Gastrocnemius medialis (tissue), 4 donors: ENCODE measurements at regions not wholly inside any gene's neighbourhood (a gene's known extent, or its start where the extent isn't known, plus 50 kb on each side); places are given as distances from the start of the nearest gene placed in this dataset.

Experiments
- ATAC-seq, 2 donors: fragments of 150-250 bp; one replicate each; pipeline ENCODE4 v1.9.1; 2016
- DNase-seq, 2 donors: peaks; one replicate each; pipeline ENCODE4 v3.0.0-alpha.2; 2019
- H3K27ac ChIP-seq, 4 donors: fragments of 200-600 bp; sonication (generic); 1 replicate in 1 of 4; 2 replicates in 3 of 4; pipeline ENCODE4 v1.5.1; 2016 to 2018; ENCODE audit warnings: mild to moderate bottlenecking in 2 of 4, moderate library complexity in 1 of 4
- H3K27me3 ChIP-seq, 3 donors: fragments of 200-600 bp; sonication (generic) in 2 of 3; 1 replicate in 1 of 3; 2 replicates in 2 of 3; pipeline versions ENCODE4 v1.5.1 to v1.6.0; 2016 to 2019; ENCODE audit warnings: mild to moderate bottlenecking in 1 of 3, moderate library complexity in 1 of 3
- H3K36me3 ChIP-seq, 2 donors: fragments of 200-600 bp; sonication (generic) in 1 of 2; one replicate each; pipeline ENCODE4 v1.5.1; 2017 to 2018
- H3K4me1 ChIP-seq, 2 donors: fragments of 200-600 bp; sonication (generic) in 1 of 2; one replicate each; pipeline ENCODE4 v1.5.1; 2016 to 2017; ENCODE audit warnings: mild to moderate bottlenecking in 2 of 2
- H3K4me3 ChIP-seq, 4 donors: fragments of 200-600 bp; sonication (generic) in 3 of 4; 1 replicate in 1 of 4; 2 replicates in 3 of 4; pipeline ENCODE4 v1.5.1; 2016 to 2019; ENCODE audit warnings: mild to moderate bottlenecking in 2 of 4
- H3K9me3 ChIP-seq, 3 donors: fragments of 200-600 bp; sonication (generic) in 2 of 3; 1 replicate in 1 of 3; 2 replicates in 2 of 3; pipeline ENCODE4 v1.5.1; 2016 to 2019
- CTCF ChIP-seq, 5 experiments: fragments of 450-650 bp in 3 of 5; fragments of 200-600 bp in 2 of 5; sonication (generic) in 2 of 5; IDR thresholded peaks in 4 of 5; conservative IDR thresholded peaks in 1 of 5; 1 replicate in 4 of 5; 2 replicates in 1 of 5; pipeline ENCODE4 v1.5.1; 2016 to 2019; ENCODE audit warnings: antibody characterized with exemption in 5 of 5, mild to moderate bottlenecking in 3 of 5, moderate library complexity in 3 of 5
- POLR2A ChIP-seq, 2 donors: fragments of 450-650 bp; IDR thresholded peaks; one replicate each; pipeline ENCODE4 v1.6.1; 2017; ENCODE audit warnings: antibody characterized with exemption in 2 of 2, mild to moderate bottlenecking in 2 of 2, moderate library complexity in 2 of 2
- in situ Hi-C, 4 donors: fragments of 200-750 bp; cut with MboI; loops; one replicate each; pipeline versions ENCODE4 v1.15.0 to v1.8.0; 2017; ENCODE audit warnings: low sequenced_read_pairs in 4 of 4
- intact Hi-C: fragments of 100-400 bp; cut with DNase I; formaldehyde crosslinking; loops from one replicate; pipeline ENCODE4 v1.15.1; 2023; ENCODE audit warnings: low total_unique reads

GRCh38 chr22:48047722-48048500 lies 1285.5 kb downstream of the TBC1D22A start:
- in situ Hi-C loops: no loop called here
- H3K36me3 ChIP-seq: no peaks in the 10 kb centered on the region
- H3K9me3 ChIP-seq: no peaks in the 10 kb centered on the region
- no peak overlapping the region for H3K4me3 ChIP-seq
- H3K4me1 ChIP-seq: no peaks in the 10 kb centered on the region
- no peak for TF ChIP-seq CTCF (IDR thresholded peaks at IDR 0.05 in 4 of 5, conservative IDR thresholded peaks at IDR 0.05 in 1 of 5)
- DNase-seq (no peak), ATAC-seq (no peak)
- no peaks in the 10 kb centered on the region for H3K27me3 ChIP-seq
- intact Hi-C loops: no loop called here
- no peak overlapping the region for H3K27ac ChIP-seq

GRCh38 chr22:48045369-48045768 lies 1282.9 kb downstream of the TBC1D22A start:
- intact Hi-C loops: no loop called here

GRCh38 chr22:48044487-48045060 lies 1282.1 kb downstream of the TBC1D22A start:
- TF ChIP-seq POLR2A (IDR thresholded peaks at IDR 0.05): no peak
- no peak for TF ChIP-seq CTCF (IDR thresholded peaks at IDR 0.05 in 4 of 5, conservative IDR thresholded peaks at IDR 0.05 in 1 of 5)
- H3K27ac ChIP-seq: no peak overlapping the region
- H3K27me3 ChIP-seq: no peaks in the 10 kb centered on the region
- intact Hi-C loops: no loop called here
- no peak for DNase-seq
- in situ Hi-C loops: no loop called here
- no peak for ATAC-seq
- no peaks in the 10 kb centered on the region for H3K36me3 ChIP-seq
- H3K4me3 ChIP-seq: no peak overlapping the region
- H3K4me1 ChIP-seq: no peaks in the 10 kb centered on the region
- H3K9me3 ChIP-seq: no peaks in the 10 kb centered on the region

More at GRCh38 chr22:48045369-48045768, 1282.9 kb downstream of the TBC1D22A start:
- Histone ChIP-seq H3K27ac (no peak overlapping the region), H3K27me3 (no peaks in the 10 kb centered on the region), H3K4me1 (no peaks in the 10 kb centered on the region), H3K9me3 (no peaks in the 10 kb centered on the region), H3K4me3 (no peak overlapping the region), H3K36me3 (no peaks in the 10 kb centered on the region)
- no peak for ATAC-seq
- in situ Hi-C loops: no loop called here
- no peak for TF ChIP-seq CTCF (IDR thresholded peaks at IDR 0.05 in 4 of 5, conservative IDR thresholded peaks at IDR 0.05 in 1 of 5)
- TF ChIP-seq POLR2A (IDR thresholded peaks at IDR 0.05): no peak
- DNase-seq: no peak

- Histone ChIP-seq H3K27me3 (no peaks in the 10 kb centered on the region), H3K4me3 (no peak overlapping the region), H3K4me1 (no peaks in the 10 kb centered on the region), H3K36me3 (no peaks in the 10 kb centered on the region), H3K9me3 (no peaks in the 10 kb centered on the region), H3K27ac (no peak overlapping the region)
- TF ChIP-seq POLR2A (IDR thresholded peaks at IDR 0.05): no peak
- TF ChIP-seq CTCF (IDR thresholded peaks at IDR 0.05 in 4 of 5, conservative IDR thresholded peaks at IDR 0.05 in 1 of 5): no peak
- no peak for ATAC-seq
- in situ Hi-C loops: no loop called here
- DNase-seq: no peak
- intact Hi-C loops: no loop called here
These were observed 1281.1 kb downstream of the TBC1D22A start for GRCh38 chr22:48043581-48043980.
